WTC11 (cell line): ENCODE measurements at regions not wholly inside any gene's neighbourhood (a gene's known extent, or its start where the extent isn't known, plus 50 kb on each side); places are given as distances from the start of the nearest gene placed in this dataset.

Source experiments
- ATAC-seq: fragments of 200-7000 bp; cut with Tn5 transposase; 2 replicates; pipeline ENCODE4 v1.10.0; 2021; ENCODE audit warnings: mild to moderate bottlenecking, moderate library complexity
- CTCF ChIA-PET: fragments of 300-600 bp; sonication (Branson Sonifier 250); formaldehyde crosslinking; loops from one replicate; lab custom pipeline; 2021; ENCODE audit warnings: antibody characterized with exemption; lab: Charles Lee
- POLR2A ChIA-PET: fragments of 350-600 bp; sonication (Branson Sonifier 250); formaldehyde crosslinking; loops from one replicate; lab custom pipeline; 2021; ENCODE audit warnings: antibody characterized with exemption; lab: Charles Lee
- DNase-seq: peaks from one replicate; pipeline ENCODE4 v3.0.0; 2021; ENCODE audit warnings: low spot score
- H3K27ac Mint-ChIP-seq: 2 replicates; pipeline ENCODE4 v1.8.0; 2021; ENCODE audit warnings: mixed read lengths
- H3K27me3 Mint-ChIP-seq: 2 replicates; pipeline ENCODE4 v1.8.0; 2021; ENCODE audit warnings: low read depth, mild to moderate bottlenecking, moderate library complexity, mixed read lengths
- H3K36me3 Mint-ChIP-seq: 2 replicates; pipeline ENCODE4 v1.8.0; 2021; ENCODE audit warnings: mixed read lengths
- H3K4me1 Mint-ChIP-seq: 2 replicates; pipeline ENCODE4 v1.8.0; 2022; ENCODE audit warnings: mixed read lengths
- H3K4me3 Mint-ChIP-seq: 2 replicates; pipeline ENCODE4 v1.8.0; 2021; ENCODE audit warnings: mild to moderate bottlenecking, moderate library complexity, mixed read lengths
- H3K9me3 Mint-ChIP-seq: 2 replicates; pipeline ENCODE4 v1.8.0; 2021; ENCODE audit warnings: mixed read lengths
- ERG ChIP-seq: fragments of 250-450 bp; sonication (Bioruptor Pico); IDR thresholded peaks from 2 replicates; pipeline ENCODE4 v1.8.0; 2021; ENCODE audit warnings: mild to moderate bottlenecking
- KAT7 ChIP-seq: sonication (generic); formaldehyde crosslinking; IDR thresholded peaks from 2 replicates; pipeline ENCODE4 v1.8.1; 2023; ENCODE audit warnings: missing genetic modification reagents, mild to moderate bottlenecking, borderline replicate concordance
- TCF7 ChIP-seq: sonication (generic); formaldehyde crosslinking; IDR thresholded peaks from 2 replicates; pipeline ENCODE4 v1.8.0; 2022; ENCODE audit warnings: mild to moderate bottlenecking, low read depth, missing genetic modification reagents, moderate library complexity
- TEAD1 ChIP-seq: sonication (generic); formaldehyde crosslinking; IDR thresholded peaks from 2 replicates; pipeline ENCODE4 v1.8.0; 2022; ENCODE audit warnings: mild to moderate bottlenecking, missing genetic modification reagents
- ZNF281 ChIP-seq: sonication (generic); formaldehyde crosslinking; IDR thresholded peaks from 2 replicates; pipeline ENCODE4 v1.8.0; 2023; ENCODE audit warnings: mild to moderate bottlenecking, missing genetic modification reagents
- ZNF423 ChIP-seq: fragments of 250-450 bp; sonication (Bioruptor Pico); IDR thresholded peaks from 2 replicates; pipeline ENCODE4 v2.1.2; 2022; ENCODE audit warnings: mild to moderate bottlenecking, moderate library complexity
- TF ChIP-seq, protein P1 (sequence below): sonication (generic); formaldehyde crosslinking; IDR thresholded peaks from 2 replicates; pipeline ENCODE4 v1.8.0; 2023; ENCODE audit warnings: missing genetic modification reagents, mild to moderate bottlenecking, borderline replicate concordance
- TF ChIP-seq, protein P2 (sequence below): sonication (generic); formaldehyde crosslinking; IDR thresholded peaks from 2 replicates; pipeline ENCODE4 v1.8.1; 2023; ENCODE audit warnings: mild to moderate bottlenecking, missing genetic modification reagents
- TF ChIP-seq, protein P3 (sequence below): sonication (generic); formaldehyde crosslinking; IDR thresholded peaks from 2 replicates; pipeline ENCODE4 v1.8.0; 2022; ENCODE audit warnings: missing genetic modification reagents
- TF ChIP-seq, protein P4 (sequence below): fragments of 250-450 bp; sonication (Bioruptor Pico); IDR thresholded peaks from 2 replicates; pipeline ENCODE4 v1.9.0; 2021; ENCODE audit warnings: mild to moderate bottlenecking
- TF ChIP-seq, protein P5 (sequence below): sonication (generic); formaldehyde crosslinking; conservative IDR thresholded peaks from 2 replicates; pipeline ENCODE4 v1.8.1; 2022; ENCODE audit warnings: mild to moderate bottlenecking, missing genetic modification reagents
- TF ChIP-seq, protein P6 (sequence below): fragments of 250-450 bp; sonication (Bioruptor Pico); IDR thresholded peaks from 2 replicates; pipeline ENCODE4 v2.1.2; 2022; ENCODE audit warnings: mild to moderate bottlenecking, moderate library complexity
- TF ChIP-seq, protein P7 (sequence below): sonication (generic); formaldehyde crosslinking; IDR thresholded peaks from 2 replicates; pipeline ENCODE4 v1.8.1; 2023; ENCODE audit warnings: mild to moderate bottlenecking, missing genetic modification reagents

DNA sequence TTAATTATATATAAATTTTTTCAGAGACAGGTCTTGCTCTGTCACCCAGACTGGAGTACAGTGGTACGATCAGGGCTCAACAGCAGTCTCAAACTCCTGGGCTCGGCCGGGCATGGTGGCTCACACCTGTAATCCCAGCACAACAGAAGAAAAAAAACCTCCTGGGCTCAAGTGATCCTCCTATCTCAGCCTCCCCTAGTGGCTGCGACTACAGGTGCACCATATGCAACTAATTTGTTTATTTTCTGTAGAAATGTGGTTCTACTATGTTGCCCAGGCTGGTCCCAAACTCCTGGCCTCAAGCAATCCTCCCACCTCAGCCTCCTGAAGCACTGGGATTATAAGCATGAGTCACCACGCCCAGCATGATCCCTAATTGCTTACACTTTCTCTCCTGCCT, 56.1 kb upstream of the SLC35C1 start:
- Mint-ChIP-seq H3K9me3 (no peaks in the 10 kb centered on the region), H3K27ac (no peak overlapping the region), H3K4me1 (peaks cover 29% of the 10 kb centered on the region), H3K27me3 (no peaks in the 10 kb centered on the region; the same call in 1 of the 2 replicates)
- ChIA-PET POLR2A (no interaction called here), CTCF (interaction anchor here (2.2 to 4.2 kb wide), 2 partner anchors 23 to 94 kb away, joined by 10 to 25 read pairs; no protein-coding TSS in a partner anchor)
- DNase-seq, result no peak
- TF ChIP-seq, protein P1, sequence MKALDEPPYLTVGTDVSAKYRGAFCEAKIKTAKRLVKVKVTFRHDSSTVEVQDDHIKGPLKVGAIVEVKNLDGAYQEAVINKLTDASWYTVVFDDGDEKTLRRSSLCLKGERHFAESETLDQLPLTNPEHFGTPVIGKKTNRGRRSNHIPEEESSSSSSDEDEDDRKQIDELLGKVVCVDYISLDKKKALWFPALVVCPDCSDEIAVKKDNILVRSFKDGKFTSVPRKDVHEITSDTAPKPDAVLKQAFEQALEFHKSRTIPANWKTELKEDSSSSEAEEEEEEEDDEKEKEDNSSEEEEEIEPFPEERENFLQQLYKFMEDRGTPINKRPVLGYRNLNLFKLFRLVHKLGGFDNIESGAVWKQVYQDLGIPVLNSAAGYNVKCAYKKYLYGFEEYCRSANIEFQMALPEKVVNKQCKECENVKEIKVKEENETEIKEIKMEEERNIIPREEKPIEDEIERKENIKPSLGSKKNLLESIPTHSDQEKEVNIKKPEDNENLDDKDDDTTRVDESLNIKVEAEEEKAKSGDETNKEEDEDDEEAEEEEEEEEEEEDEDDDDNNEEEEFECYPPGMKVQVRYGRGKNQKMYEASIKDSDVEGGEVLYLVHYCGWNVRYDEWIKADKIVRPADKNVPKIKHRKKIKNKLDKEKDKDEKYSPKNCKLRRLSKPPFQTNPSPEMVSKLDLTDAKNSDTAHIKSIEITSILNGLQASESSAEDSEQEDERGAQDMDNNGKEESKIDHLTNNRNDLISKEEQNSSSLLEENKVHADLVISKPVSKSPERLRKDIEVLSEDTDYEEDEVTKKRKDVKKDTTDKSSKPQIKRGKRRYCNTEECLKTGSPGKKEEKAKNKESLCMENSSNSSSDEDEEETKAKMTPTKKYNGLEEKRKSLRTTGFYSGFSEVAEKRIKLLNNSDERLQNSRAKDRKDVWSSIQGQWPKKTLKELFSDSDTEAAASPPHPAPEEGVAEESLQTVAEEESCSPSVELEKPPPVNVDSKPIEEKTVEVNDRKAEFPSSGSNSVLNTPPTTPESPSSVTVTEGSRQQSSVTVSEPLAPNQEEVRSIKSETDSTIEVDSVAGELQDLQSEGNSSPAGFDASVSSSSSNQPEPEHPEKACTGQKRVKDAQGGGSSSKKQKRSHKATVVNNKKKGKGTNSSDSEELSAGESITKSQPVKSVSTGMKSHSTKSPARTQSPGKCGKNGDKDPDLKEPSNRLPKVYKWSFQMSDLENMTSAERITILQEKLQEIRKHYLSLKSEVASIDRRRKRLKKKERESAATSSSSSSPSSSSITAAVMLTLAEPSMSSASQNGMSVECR, result no peak
- TF ChIP-seq ERG, result no peak
- TF ChIP-seq, protein P2, sequence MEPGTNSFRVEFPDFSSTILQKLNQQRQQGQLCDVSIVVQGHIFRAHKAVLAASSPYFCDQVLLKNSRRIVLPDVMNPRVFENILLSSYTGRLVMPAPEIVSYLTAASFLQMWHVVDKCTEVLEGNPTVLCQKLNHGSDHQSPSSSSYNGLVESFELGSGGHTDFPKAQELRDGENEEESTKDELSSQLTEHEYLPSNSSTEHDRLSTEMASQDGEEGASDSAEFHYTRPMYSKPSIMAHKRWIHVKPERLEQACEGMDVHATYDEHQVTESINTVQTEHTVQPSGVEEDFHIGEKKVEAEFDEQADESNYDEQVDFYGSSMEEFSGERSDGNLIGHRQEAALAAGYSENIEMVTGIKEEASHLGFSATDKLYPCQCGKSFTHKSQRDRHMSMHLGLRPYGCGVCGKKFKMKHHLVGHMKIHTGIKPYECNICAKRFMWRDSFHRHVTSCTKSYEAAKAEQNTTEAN (CRISPR knock-in tag), result no peak
- TF ChIP-seq, protein P3, sequence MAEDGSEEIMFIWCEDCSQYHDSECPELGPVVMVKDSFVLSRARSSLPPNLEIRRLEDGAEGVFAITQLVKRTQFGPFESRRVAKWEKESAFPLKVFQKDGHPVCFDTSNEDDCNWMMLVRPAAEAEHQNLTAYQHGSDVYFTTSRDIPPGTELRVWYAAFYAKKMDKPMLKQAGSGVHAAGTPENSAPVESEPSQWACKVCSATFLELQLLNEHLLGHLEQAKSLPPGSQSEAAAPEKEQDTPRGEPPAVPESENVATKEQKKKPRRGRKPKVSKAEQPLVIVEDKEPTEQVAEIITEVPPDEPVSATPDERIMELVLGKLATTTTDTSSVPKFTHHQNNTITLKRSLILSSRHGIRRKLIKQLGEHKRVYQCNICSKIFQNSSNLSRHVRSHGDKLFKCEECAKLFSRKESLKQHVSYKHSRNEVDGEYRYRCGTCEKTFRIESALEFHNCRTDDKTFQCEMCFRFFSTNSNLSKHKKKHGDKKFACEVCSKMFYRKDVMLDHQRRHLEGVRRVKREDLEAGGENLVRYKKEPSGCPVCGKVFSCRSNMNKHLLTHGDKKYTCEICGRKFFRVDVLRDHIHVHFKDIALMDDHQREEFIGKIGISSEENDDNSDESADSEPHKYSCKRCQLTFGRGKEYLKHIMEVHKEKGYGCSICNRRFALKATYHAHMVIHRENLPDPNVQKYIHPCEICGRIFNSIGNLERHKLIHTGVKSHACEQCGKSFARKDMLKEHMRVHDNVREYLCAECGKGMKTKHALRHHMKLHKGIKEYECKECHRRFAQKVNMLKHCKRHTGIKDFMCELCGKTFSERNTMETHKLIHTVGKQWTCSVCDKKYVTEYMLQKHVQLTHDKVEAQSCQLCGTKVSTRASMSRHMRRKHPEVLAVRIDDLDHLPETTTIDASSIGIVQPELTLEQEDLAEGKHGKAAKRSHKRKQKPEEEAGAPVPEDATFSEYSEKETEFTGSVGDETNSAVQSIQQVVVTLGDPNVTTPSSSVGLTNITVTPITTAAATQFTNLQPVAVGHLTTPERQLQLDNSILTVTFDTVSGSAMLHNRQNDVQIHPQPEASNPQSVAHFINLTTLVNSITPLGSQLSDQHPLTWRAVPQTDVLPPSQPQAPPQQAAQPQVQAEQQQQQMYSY (CRISPR knock-in tag), result no peak
- TF ChIP-seq ZNF423 (CRISPR knock-in tag), result no peak
- TF ChIP-seq, protein P4, sequence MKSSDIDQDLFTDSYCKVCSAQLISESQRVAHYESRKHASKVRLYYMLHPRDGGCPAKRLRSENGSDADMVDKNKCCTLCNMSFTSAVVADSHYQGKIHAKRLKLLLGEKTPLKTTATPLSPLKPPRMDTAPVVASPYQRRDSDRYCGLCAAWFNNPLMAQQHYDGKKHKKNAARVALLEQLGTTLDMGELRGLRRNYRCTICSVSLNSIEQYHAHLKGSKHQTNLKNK (CRISPR knock-in tag), result no peak
- TF ChIP-seq, protein P5, sequence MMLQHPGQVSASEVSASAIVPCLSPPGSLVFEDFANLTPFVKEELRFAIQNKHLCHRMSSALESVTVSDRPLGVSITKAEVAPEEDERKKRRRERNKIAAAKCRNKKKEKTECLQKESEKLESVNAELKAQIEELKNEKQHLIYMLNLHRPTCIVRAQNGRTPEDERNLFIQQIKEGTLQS (CRISPR knock-in tag), result no peak
- no peak for TF ChIP-seq TCF7
- TF ChIP-seq, protein P6, sequence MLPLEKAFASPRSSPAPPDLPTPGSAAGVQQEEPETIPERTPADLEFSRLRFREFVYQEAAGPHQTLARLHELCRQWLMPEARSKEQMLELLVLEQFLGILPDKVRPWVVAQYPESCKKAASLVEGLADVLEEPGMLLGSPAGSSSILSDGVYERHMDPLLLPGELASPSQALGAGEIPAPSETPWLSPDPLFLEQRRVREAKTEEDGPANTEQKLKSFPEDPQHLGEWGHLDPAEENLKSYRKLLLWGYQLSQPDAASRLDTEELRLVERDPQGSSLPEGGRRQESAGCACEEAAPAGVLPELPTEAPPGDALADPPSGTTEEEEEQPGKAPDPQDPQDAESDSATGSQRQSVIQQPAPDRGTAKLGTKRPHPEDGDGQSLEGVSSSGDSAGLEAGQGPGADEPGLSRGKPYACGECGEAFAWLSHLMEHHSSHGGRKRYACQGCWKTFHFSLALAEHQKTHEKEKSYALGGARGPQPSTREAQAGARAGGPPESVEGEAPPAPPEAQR (CRISPR knock-in tag), result no peak
- TF ChIP-seq, protein P7, sequence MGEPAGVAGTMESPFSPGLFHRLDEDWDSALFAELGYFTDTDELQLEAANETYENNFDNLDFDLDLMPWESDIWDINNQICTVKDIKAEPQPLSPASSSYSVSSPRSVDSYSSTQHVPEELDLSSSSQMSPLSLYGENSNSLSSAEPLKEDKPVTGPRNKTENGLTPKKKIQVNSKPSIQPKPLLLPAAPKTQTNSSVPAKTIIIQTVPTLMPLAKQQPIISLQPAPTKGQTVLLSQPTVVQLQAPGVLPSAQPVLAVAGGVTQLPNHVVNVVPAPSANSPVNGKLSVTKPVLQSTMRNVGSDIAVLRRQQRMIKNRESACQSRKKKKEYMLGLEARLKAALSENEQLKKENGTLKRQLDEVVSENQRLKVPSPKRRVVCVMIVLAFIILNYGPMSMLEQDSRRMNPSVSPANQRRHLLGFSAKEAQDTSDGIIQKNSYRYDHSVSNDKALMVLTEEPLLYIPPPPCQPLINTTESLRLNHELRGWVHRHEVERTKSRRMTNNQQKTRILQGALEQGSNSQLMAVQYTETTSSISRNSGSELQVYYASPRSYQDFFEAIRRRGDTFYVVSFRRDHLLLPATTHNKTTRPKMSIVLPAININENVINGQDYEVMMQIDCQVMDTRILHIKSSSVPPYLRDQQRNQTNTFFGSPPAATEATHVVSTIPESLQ (CRISPR knock-in tag), result no peak
- no peak for TF ChIP-seq KAT7 (CRISPR knock-in tag)
- no peak for TF ChIP-seq ZNF281 (CRISPR knock-in tag)
- TF ChIP-seq TEAD1 (CRISPR knock-in tag), result no peak
- TF ChIP-seq, all 79 proteins: peak for 0
- no peak for ATAC-seq
- Mint-ChIP-seq H3K4me3 (no peak overlapping the region), H3K36me3 (no peaks in the 10 kb centered on the region)
